H1 (cell line): ENCODE measurements at regions not wholly inside any gene's neighbourhood (a gene's known extent, or its start where the extent isn't known, plus 50 kb on each side); places are given as distances from the start of the nearest gene placed in this dataset.

Experiments
- CTCF ChIA-PET: fragments of 300-600 bp; sonication (Branson Sonifier 250); formaldehyde crosslinking; loops from one replicate; lab custom pipeline; 2021; ENCODE audit not compliant: partially characterized antibody; lab: Charles Lee
- POLR2A ChIA-PET: fragments of 300-600 bp; sonication (Branson Sonifier 250); formaldehyde crosslinking; loops from one replicate; lab custom pipeline; 2021; ENCODE audit warnings: inconsistent platforms; ENCODE audit not compliant: partially characterized antibody; lab: Charles Lee
- DNase-seq, 2 experiments: peaks; one replicate each; pipeline versions ENCODE4 v3.0.0 to v3.0.0-alpha.2; 2010 to 2022; ENCODE audit warnings: low spot score in 2 of 2, low read depth in 1 of 2, mixed read lengths in 1 of 2
- FAIRE-seq: peaks from 2 replicates; lab custom pipeline; 2011; peaks lifted over from hg19 to GRCh38; lab: Jason Lieb, UNC
- H2AFZ ChIP-seq: 2 replicates; pipeline ENCODE4 v1.8.1; 2012; ENCODE audit warnings: low read length, inconsistent platforms
- H2AK5ac ChIP-seq: 2 replicates; pipeline ENCODE4 v1.6.1; 2013; ENCODE audit warnings: low read depth, low read length
- H2BK120ac ChIP-seq: replicated peaks from 2 replicates; pipeline ENCODE3; 2013; ENCODE audit warnings: low read depth, low read length, inconsistent platforms
- H2BK12ac ChIP-seq: 2 replicates; pipeline ENCODE4 v1.6.1; 2013; ENCODE audit warnings: low read depth, low read length
- H2BK15ac ChIP-seq: 2 replicates; pipeline ENCODE4 v1.6.1; 2013; ENCODE audit warnings: low read length
- H2BK20ac ChIP-seq: 2 replicates; pipeline ENCODE4 v1.6.1; 2013; ENCODE audit warnings: low read length
- H2BK5ac ChIP-seq: 2 replicates; pipeline ENCODE4 v1.6.1; 2013; ENCODE audit warnings: low read depth, low read length
- H3K14ac ChIP-seq: 2 replicates; pipeline ENCODE4 v1.6.1; 2013; ENCODE audit warnings: inconsistent platforms; ENCODE audit not compliant: insufficient read length
- H3K18ac ChIP-seq: 2 replicates; pipeline ENCODE4 v1.6.1; 2013; ENCODE audit warnings: low read length; ENCODE audit errors: extremely low read depth
- H3K23ac ChIP-seq: 2 replicates; pipeline ENCODE4 v1.6.1; 2013; ENCODE audit warnings: inconsistent platforms; ENCODE audit not compliant: insufficient read length
- H3K23me2 ChIP-seq: 2 replicates; pipeline ENCODE4 v1.6.1; 2013; ENCODE audit warnings: low read depth, low read length
- H3K27ac ChIP-seq: 2 replicates; pipeline ENCODE4 v1.6.1; 2011; ENCODE audit warnings: low read depth, low read length, inconsistent platforms
- H3K27me3 ChIP-seq, 4 experiments: replicated peaks in 1 of 4; 1 replicate in 1 of 4; 2 replicates in 3 of 4; pipeline versions ENCODE4 v1.6.1 to v1.8.1; 2011 to 2013; ENCODE audit warnings: low read length in 3 of 4, mild to moderate bottlenecking in 3 of 4, inconsistent platforms in 2 of 4, mixed read lengths in 2 of 4, moderate library complexity in 1 of 4; ENCODE audit not compliant: control insufficient read depth in 3 of 4, insufficient read depth in 3 of 4; ENCODE audit errors: extremely low read depth in 1 of 4
- H3K36me3 ChIP-seq, 4 experiments: 2 replicates each; pipeline versions ENCODE4 v1.6.1 to v1.8.1; 2011 to 2013; ENCODE audit warnings: mild to moderate bottlenecking in 4 of 4, low read length in 3 of 4, moderate library complexity in 2 of 4, control low read depth in 1 of 4, inconsistent platforms in 1 of 4; ENCODE audit not compliant: insufficient read depth in 4 of 4, control insufficient read depth in 2 of 4
- H3K4ac ChIP-seq: replicated peaks from 2 replicates; pipeline ENCODE3; 2013; ENCODE audit warnings: low read length, low read depth, mixed read lengths, inconsistent platforms; ENCODE audit not compliant: insufficient read length
- H3K4me1 ChIP-seq, 4 experiments: replicated peaks in 1 of 4; 1 replicate in 1 of 4; 2 replicates in 3 of 4; pipeline versions ENCODE4 v1.6.1 to v1.8.1; 2011 to 2013; ENCODE audit warnings: low read length in 3 of 4, inconsistent platforms in 2 of 4, mixed read lengths in 1 of 4; ENCODE audit not compliant: insufficient read depth in 4 of 4, control insufficient read depth in 3 of 4
- H3K4me2 ChIP-seq, 2 experiments: 2 replicates each; pipeline versions ENCODE4 v1.6.1 to v1.8.1; 2011 to 2013; ENCODE audit warnings: low read depth in 2 of 2, low read length in 2 of 2, control low read depth in 1 of 2, inconsistent platforms in 1 of 2, mild to moderate bottlenecking in 1 of 2; ENCODE audit not compliant: insufficient read depth in 1 of 2
- H3K4me3 ChIP-seq, 4 experiments: fragments of 200-600, 300-600 bp in 1 of 4; sonication (generic), shearing (Covaris generic), sonication (Bioruptor Twin) in 1 of 4; 2 replicates each; pipeline versions ENCODE4 v1.5.1 to v1.8.1; 2011 to 2016; ENCODE audit warnings: low read length in 4 of 4, low read depth in 3 of 4, control low read depth in 2 of 4, inconsistent platforms in 2 of 4, mild to moderate bottlenecking in 2 of 4, mixed read lengths in 1 of 4, moderate library complexity in 1 of 4; ENCODE audit not compliant: insufficient read depth in 2 of 4; ENCODE audit errors: extremely low read depth in 1 of 4
- H3K56ac ChIP-seq: replicated peaks from 2 replicates; pipeline ENCODE3; 2013; ENCODE audit warnings: low read depth, mild to moderate bottlenecking, mixed read lengths, low read length, inconsistent platforms; ENCODE audit not compliant: insufficient read length
- H3K79me1 ChIP-seq: 2 replicates; pipeline ENCODE4 v1.6.1; 2013; ENCODE audit warnings: low read depth, low read length, control low read depth
- H3K79me2 ChIP-seq, 2 experiments: 2 replicates each; pipeline versions ENCODE4 v1.6.1 to v1.8.1; 2012 to 2013; ENCODE audit warnings: low read length in 2 of 2, mild to moderate bottlenecking in 2 of 2, inconsistent platforms in 1 of 2; ENCODE audit not compliant: insufficient read depth in 2 of 2, control insufficient read depth in 1 of 2
- H3K9ac ChIP-seq, 4 experiments: replicated peaks in 1 of 4; 1 replicate in 1 of 4; 2 replicates in 3 of 4; pipeline versions ENCODE4 v1.6.1 to v1.8.1; 2011 to 2013; ENCODE audit warnings: low read depth in 3 of 4, low read length in 3 of 4, control low read depth in 2 of 4, mild to moderate bottlenecking in 2 of 4, moderate library complexity in 2 of 4, inconsistent platforms in 1 of 4; ENCODE audit errors: extremely low read depth in 1 of 4
- H3K9me3 ChIP-seq, 2 experiments: 2 replicates each; pipeline versions ENCODE4 v1.6.1 to v1.8.1; 2012 to 2013; ENCODE audit warnings: mild to moderate bottlenecking in 2 of 2, moderate library complexity in 2 of 2, control low read depth in 1 of 2, inconsistent platforms in 1 of 2, low read depth in 1 of 2, low read length in 1 of 2, mixed read lengths in 1 of 2; ENCODE audit not compliant: insufficient read depth in 2 of 2
- H4K20me1 ChIP-seq, 2 experiments: replicated peaks in 1 of 2; 2 replicates each; pipeline versions ENCODE3 to v1.8.1; 2011 to 2013; ENCODE audit warnings: inconsistent platforms in 2 of 2, low read length in 2 of 2, mild to moderate bottlenecking in 1 of 2; ENCODE audit not compliant: insufficient read depth in 2 of 2, control insufficient read depth in 1 of 2
- H4K5ac ChIP-seq: 2 replicates; pipeline ENCODE4 v1.6.1; 2013; ENCODE audit warnings: low read length, low read depth, mixed read lengths, inconsistent platforms; ENCODE audit not compliant: insufficient read length
- H4K8ac ChIP-seq: 2 replicates; pipeline ENCODE4 v1.8.0; 2013; ENCODE audit warnings: mild to moderate bottlenecking, moderate library complexity, low read length, inconsistent platforms; ENCODE audit not compliant: insufficient read depth; ENCODE audit errors: extremely low read depth
- H4K91ac ChIP-seq: replicated peaks from 2 replicates; pipeline ENCODE3; 2013; ENCODE audit warnings: low read length, mixed read lengths, inconsistent platforms; ENCODE audit not compliant: insufficient read length
- GABPA ChIP-seq: IDR thresholded peaks from 2 replicates; pipeline ENCODE4 v1.6.1; 2011; ENCODE audit warnings: mild to moderate bottlenecking, low read length, moderate library complexity, borderline replicate concordance; ENCODE audit not compliant: insufficient read depth
- MAFK ChIP-seq: IDR thresholded peaks from 2 replicates; pipeline ENCODE4 v1.6.1; 2012; ENCODE audit warnings: low read depth, mild to moderate bottlenecking, improper control_type of control experiment, low read length
- SRF ChIP-seq: IDR thresholded peaks from 2 replicates; pipeline ENCODE4 v1.6.1; 2011; ENCODE audit warnings: mild to moderate bottlenecking, low read depth, low read length, moderate library complexity
- TAF1 ChIP-seq: IDR thresholded peaks from 2 replicates; pipeline ENCODE4 v1.6.1; 2011; ENCODE audit warnings: mild to moderate bottlenecking, low read depth, low read length
- YY1 ChIP-seq: IDR thresholded peaks from 2 replicates; pipeline ENCODE4 v1.6.1; 2011; ENCODE audit warnings: low read depth, mild to moderate bottlenecking, low read length
- WGBS, 2 experiments: shearing (Covaris generic) in 1 of 2; methylation state at CpG; one replicate each; pipeline versions ENCODE4 v1.1.6 to v1.1.7; 2013 to 2015; ENCODE audit warnings: low lambda C conversion rate in 2 of 2, mixed read lengths in 2 of 2, inconsistent platforms in 1 of 2, low coverage in 1 of 2, missing lambda C conversion rate in 1 of 2; ENCODE audit not compliant: insufficient replicate concordance in 2 of 2, insufficient coverage in 1 of 2, insufficient read length in 1 of 2; ENCODE audit errors: extremely low coverage in 1 of 2, missing lambda C conversion rate in 1 of 2; 5-methylcytosine and 5-hydroxymethylcytosine counted together

DNA sequence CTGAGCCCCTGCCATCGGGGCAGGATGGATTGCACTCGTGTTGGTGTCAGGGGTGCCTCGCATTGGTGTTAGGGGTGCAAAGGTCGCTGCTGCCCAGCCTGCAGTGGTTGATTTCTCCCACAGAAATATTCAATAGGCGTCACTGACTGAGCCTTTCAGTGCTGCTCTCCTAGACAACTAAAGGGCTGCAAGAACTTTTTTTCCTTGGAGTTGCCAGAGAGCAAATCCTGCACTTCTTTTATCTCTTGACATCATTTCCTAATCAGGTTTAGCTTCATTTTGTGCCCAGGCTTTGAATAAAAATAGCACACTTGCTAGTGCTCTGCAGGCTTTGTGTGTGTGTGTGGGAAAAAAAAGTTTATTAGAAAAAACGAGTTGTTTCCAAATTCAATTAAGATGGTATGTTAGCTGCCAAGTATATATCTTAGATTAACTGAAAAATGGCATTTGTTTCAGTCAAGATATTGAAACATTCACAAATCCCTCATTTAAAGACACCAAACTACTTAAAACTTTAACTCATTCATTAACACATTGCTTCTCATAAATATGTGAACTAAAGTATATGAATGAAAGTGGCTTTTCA is 125.6 kb downstream of the SOCS6 start:
- Histone ChIP-seq H3K4me2 (no peak overlapping the region), H3K23ac (no peak overlapping the region), H3K14ac (no peak overlapping the region), H3K9me3 (no peaks in the 10 kb centered on the region), H2AFZ (no peak overlapping the region), H3K4me1 (no peaks in the 10 kb centered on the region), H2BK20ac (no peak overlapping the region), H4K20me1 (no peaks in the 10 kb centered on the region), H3K27me3 (no peaks in the 10 kb centered on the region), H4K8ac (no peak overlapping the region), H3K36me3 (no peaks in the 10 kb centered on the region), H3K4ac (no peak overlapping the region), H3K27ac (no peak overlapping the region), H3K4me3 (no peak overlapping the region), H2BK12ac (no peak overlapping the region), H2BK120ac (no peak overlapping the region), H2BK15ac (no peak overlapping the region), H3K9ac (no peak overlapping the region), H3K56ac (no peak overlapping the region), H3K79me2 (no peaks in the 10 kb centered on the region), H4K91ac (no peak overlapping the region), H3K18ac (no peak overlapping the region), H4K5ac (no peak overlapping the region), H2BK5ac (no peak overlapping the region), H3K79me1 (no peaks in the 10 kb centered on the region), H2AK5ac (no peak overlapping the region), H3K23me2 (no peaks in the 10 kb centered on the region)
- FAIRE-seq (no peak), DNase-seq (no peak)
- TF ChIP-seq TAF1 (no peak), SRF (no peak), MAFK (no peak), YY1 (no peak), GABPA (no peak)
- ChIA-PET CTCF (interaction anchor here (0.8 kb wide), 1 partner anchor 33 kb away, joined by 3 read pairs; no protein-coding TSS in a partner anchor), POLR2A (no interaction called here)
- WGBS, 2 experiments = 95% methylated on average over 6 of the region's 6 CpGs; no CpG with 5 or more reads in 1 of the 2 experiments
